GM12878 (cell line): ENCODE measurements at regions not wholly inside any gene's neighbourhood (a gene's known extent, or its start where the extent isn't known, plus 50 kb on each side); places are given as distances from the start of the nearest gene placed in this dataset.

Experiments used
- EZH2 ChIP-seq: IDR thresholded peaks from 2 replicates; pipeline ENCODE4 v1.6.1; 2012; ENCODE audit warnings: low read depth, mild to moderate bottlenecking, control low read depth, inconsistent platforms, low read length, borderline replicate concordance; ENCODE audit not compliant: control insufficient read depth
- POLR2A ChIP-seq: IDR thresholded peaks from 2 replicates; pipeline ENCODE4 v1.6.1; 2011; ENCODE audit warnings: low read depth, mild to moderate bottlenecking, low read length
- SIX5 ChIP-seq: IDR thresholded peaks from 2 replicates; pipeline ENCODE4 v1.6.1; 2011; ENCODE audit warnings: mild to moderate bottlenecking, low read depth, low read length, moderate library complexity; ENCODE audit not compliant: severe bottlenecking
- SRF ChIP-seq, 2 experiments: IDR thresholded peaks; 2 replicates each; pipeline ENCODE4 v1.6.1; 2011; ENCODE audit warnings: low read depth in 2 of 2, low read length in 2 of 2, mild to moderate bottlenecking in 1 of 2, moderate library complexity in 1 of 2
- TF ChIP-seq, protein P1 (sequence below): fragments of 450-650 bp; formaldehyde crosslinking; IDR thresholded peaks from 2 replicates; pipeline ENCODE4 v1.4.0; 2022; ENCODE audit warnings: mild to moderate bottlenecking, moderate library complexity

DNA sequence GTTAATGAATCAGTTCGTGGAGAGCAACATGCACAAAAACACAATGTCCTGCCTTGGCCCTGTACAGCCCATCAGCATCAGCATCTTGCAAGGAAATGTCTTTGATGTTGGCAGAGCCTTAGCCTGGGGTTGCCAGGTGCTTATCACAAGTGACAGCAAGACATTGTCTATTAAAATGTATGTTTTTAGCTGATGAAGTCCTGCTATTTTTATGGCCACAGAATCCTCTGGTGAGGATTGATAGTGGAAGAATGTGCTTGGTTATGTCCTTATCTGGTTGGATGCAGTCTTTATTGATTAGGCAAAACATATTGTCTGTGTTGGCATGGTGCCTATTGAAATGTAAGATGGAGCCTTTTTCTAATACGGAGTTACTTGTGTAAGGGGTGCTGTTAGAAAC lies 1427.0 kb upstream of the MIR17HG start:
- TF ChIP-seq, protein P1, sequence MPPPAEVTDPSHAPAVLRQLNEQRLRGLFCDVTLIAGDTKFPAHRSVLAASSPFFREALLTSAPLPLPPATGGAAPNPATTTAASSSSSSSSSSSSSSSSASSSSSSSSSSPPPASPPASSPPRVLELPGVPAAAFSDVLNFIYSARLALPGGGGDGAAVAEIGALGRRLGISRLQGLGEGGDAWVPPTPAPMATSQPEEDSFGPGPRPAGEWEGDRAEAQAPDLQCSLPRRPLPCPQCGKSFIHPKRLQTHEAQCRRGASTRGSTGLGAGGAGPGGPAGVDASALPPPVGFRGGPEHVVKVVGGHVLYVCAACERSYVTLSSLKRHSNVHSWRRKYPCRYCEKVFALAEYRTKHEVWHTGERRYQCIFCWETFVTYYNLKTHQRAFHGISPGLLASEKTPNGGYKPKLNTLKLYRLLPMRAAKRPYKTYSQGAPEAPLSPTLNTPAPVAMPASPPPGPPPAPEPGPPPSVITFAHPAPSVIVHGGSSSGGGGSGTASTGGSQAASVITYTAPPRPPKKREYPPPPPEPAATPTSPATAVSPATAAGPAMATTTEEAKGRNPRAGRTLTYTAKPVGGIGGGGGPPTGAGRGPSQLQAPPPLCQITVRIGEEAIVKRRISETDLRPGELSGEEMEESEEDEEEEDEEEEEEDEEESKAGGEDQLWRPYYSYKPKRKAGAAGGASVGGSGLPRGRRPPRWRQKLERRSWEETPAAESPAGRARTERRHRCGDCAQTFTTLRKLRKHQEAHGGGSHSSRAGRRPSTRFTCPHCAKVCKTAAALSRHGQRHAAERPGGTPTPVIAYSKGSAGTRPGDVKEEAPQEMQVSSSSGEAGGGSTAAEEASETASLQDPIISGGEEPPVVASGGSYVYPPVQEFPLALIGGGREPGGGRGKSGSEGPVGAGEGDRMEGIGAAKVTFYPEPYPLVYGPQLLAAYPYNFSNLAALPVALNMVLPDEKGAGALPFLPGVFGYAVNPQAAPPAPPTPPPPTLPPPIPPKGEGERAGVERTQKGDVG (CRISPR knock-in tag) = no peak
- TF ChIP-seq SIX5 (no peak), SRF (IDR thresholded peaks at IDR 0.05; ENCODE audit: low read depth in 2 of 2, low read length in 2 of 2) (no peak), EZH2 (no peak), POLR2A (no peak)
